ENCODE measurements at regions not wholly inside any gene's neighbourhood (a gene's known extent, or its start where the extent isn't known, plus 50 kb on each side); places are given as distances from the start of the nearest gene placed in this dataset.
"Not testable (repeated sequence)": the region's sequence is repeated elsewhere in the genome, so short reads cannot be mapped to it uniquely, and the experiment has no call there.

- no peak for DNase-seq (ENCODE audit: low spot score)
Observed at GRCh38 chr13:71303144-71303543, 563.9 kb downstream of the DACH1 start.

- no peak for DNase-seq (ENCODE audit: low spot score)
Observed at GRCh38 chr13:71300602-71301001, 566.4 kb downstream of the DACH1 start.

GRCh38 chr13:71291842-71292146 is 575.2 kb downstream of the DACH1 start:
- no peak for DNase-seq (ENCODE audit: low spot score)

GRCh38 chr13:71290963-71291841 is 575.8 kb downstream of the DACH1 start:
- DNase-seq (ENCODE audit: low spot score), result peak; percentile 23

- not testable (repeated sequence) for DNase-seq (ENCODE audit: low spot score)
Observed at GRCh38 chr13:71289980-71290379, 577.0 kb downstream of the DACH1 start.

- no peak for DNase-seq (ENCODE audit: low spot score)
Observed at GRCh38 chr13:71285700-71286099, 581.3 kb downstream of the DACH1 start.

- DNase-seq (ENCODE audit: low spot score), result no peak
Observed at GRCh38 chr13:71278512-71278911, 588.5 kb downstream of the DACH1 start.

- DNase-seq (ENCODE audit: low spot score), result no peak
Observed at GRCh38 chr13:71274923-71275608, 591.9 kb downstream of the DACH1 start.

GRCh38 chr13:71261256-71261655 is 605.7 kb downstream of the DACH1 start:
- no peak for DNase-seq (ENCODE audit: low spot score)

- DNase-seq (ENCODE audit: low spot score), result no peak
Observed at GRCh38 chr13:71260246-71260645, 606.8 kb downstream of the DACH1 start.

- DNase-seq (ENCODE audit: low spot score), result no peak
Observed at GRCh38 chr13:71255633-71256032, 611.4 kb downstream of the DACH1 start.

- no peak for DNase-seq (ENCODE audit: low spot score)
Observed at GRCh38 chr13:71254384-71254783, 612.6 kb downstream of the DACH1 start.

GRCh38 chr13:71252184-71252704 is 614.8 kb downstream of the DACH1 start:
- DNase-seq (ENCODE audit: low spot score), result no peak

GRCh38 chr13:71251292-71251951 is 615.6 kb downstream of the DACH1 start:
- no peak for DNase-seq (ENCODE audit: low spot score)

GRCh38 chr13:71249011-71249410 is 618.0 kb downstream of the DACH1 start:
- DNase-seq (ENCODE audit: low spot score), result no peak

- DNase-seq (ENCODE audit: low spot score), result no peak
Observed at GRCh38 chr13:71244161-71244560, 622.8 kb downstream of the DACH1 start.

GRCh38 chr13:71242201-71242600 is 624.8 kb downstream of the DACH1 start:
- DNase-seq (ENCODE audit: low spot score), result no peak

- DNase-seq (ENCODE audit: low spot score), result no peak
Observed at GRCh38 chr13:71240911-71241310, 626.1 kb downstream of the DACH1 start.

- DNase-seq (ENCODE audit: low spot score), result no peak
Observed at GRCh38 chr13:71237332-71237731, 629.7 kb downstream of the DACH1 start.

GRCh38 chr13:71219698-71220415 is 647.1 kb downstream of the DACH1 start:
- no peak for DNase-seq (ENCODE audit: low spot score)

GRCh38 chr13:71218960-71219359 is 648.0 kb downstream of the DACH1 start:
- no peak for DNase-seq (ENCODE audit: low spot score)

- no peak for DNase-seq (ENCODE audit: low spot score)
Observed at GRCh38 chr13:71217827-71218226, 649.2 kb downstream of the DACH1 start.

Data from AG08396 (cell line).